ENCODE measurements at regions not wholly inside any gene's neighbourhood (a gene's known extent, or its start where the extent isn't known, plus 50 kb on each side); places are given as distances from the start of the nearest gene placed in this dataset.

GRCh38 chr21:35565204-35565611 is 495.1 kb downstream of the SETD4 start:
- no peak for TF ChIP-seq CTCF (IDR thresholded peaks at IDR 0.05; ENCODE audit: insufficient read depth, low read length)
- no peak for TF ChIP-seq POLR2AphosphoS5 (IDR thresholded peaks at IDR 0.05; ENCODE audit: low read depth)
- TF ChIP-seq REST (IDR thresholded peaks at IDR 0.05; ENCODE audit: insufficient replicate concordance, low read depth) = no peak
- no peak for TF ChIP-seq GABPA (IDR thresholded peaks at IDR 0.05; ENCODE audit: low read depth)
- TF ChIP-seq SPI1 (IDR thresholded peaks at IDR 0.05; ENCODE audit: borderline replicate concordance, low read depth) = no peak

All from HL-60 (cell line).